ENCODE measurements at regions not wholly inside any gene's neighbourhood (a gene's known extent, or its start where the extent isn't known, plus 50 kb on each side); places are given as distances from the start of the nearest gene placed in this dataset.

- DNase-seq = no peak
Observed at GRCh38 chr6:156109713-156110112, 654.1 kb upstream of the NOX3 start.

DNA sequence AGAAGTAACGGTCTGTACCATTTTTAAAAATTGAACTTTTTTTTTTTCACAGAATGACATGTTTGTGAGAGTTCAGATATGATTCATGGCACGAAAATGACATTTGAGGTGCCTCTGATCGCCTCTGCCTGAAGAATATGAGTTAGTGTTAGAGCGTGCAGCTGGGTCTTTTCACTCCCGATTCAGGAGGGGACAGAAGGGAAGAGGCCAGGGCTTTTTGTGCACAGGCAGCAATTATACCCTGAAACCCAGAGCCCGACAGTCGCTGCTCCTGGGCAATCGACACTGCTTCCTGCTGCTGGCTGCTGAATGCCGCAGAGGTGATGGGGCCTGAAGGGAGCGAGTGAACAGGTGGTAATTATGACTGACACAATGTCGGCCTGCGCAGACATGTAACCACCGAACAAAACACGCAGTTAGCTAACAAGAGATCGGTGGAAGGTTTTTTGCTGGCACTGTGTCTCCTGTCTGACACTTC is 652.0 kb upstream of the NOX3 start:
- no peak for DNase-seq

DNA sequence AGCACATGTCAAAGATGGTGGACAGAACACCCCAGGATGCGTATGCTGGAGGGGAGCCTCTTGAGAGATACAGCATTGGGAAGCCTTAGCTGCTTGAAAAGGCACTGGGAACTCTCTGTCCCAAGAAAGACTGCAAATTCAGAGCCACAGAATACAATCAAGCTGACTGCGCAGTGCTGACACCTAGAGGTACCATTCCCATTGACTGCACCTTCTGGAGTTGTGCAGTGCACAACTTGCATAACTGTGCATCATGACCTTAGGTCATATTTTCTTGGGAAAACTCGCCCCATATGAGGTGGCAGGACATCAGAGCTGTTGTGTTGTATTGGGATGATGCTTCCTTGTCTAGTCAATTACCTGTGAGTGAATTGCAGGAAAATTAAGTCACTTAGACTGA is 646.5 kb upstream of the NOX3 start:
- no peak for DNase-seq

GRCh38 chr6:156098839-156099238 is 643.2 kb upstream of the NOX3 start:
- DNase-seq = no peak

GRCh38 chr6:156087487-156087886 is 631.8 kb upstream of the NOX3 start:
- DNase-seq = no peak

DNA sequence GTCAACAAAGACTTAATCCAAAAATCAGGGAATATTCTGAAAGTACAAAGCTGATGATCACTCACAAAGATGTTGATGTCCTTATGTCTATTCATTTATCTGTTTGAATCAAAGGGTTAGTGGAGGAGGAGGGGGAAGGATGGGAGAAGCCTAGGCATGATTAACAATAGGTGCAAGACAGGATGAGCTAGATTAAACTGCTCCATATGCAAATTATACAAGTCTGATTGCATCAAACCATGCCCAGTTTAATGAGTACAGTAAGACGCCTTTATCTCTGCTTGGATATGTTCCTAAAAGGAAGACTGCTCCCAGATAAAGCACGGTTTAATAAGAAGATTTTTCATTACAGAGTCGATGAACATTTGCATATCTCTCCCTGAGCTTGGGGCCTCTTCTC is 626.4 kb upstream of the NOX3 start:
- no peak for DNase-seq

DNA sequence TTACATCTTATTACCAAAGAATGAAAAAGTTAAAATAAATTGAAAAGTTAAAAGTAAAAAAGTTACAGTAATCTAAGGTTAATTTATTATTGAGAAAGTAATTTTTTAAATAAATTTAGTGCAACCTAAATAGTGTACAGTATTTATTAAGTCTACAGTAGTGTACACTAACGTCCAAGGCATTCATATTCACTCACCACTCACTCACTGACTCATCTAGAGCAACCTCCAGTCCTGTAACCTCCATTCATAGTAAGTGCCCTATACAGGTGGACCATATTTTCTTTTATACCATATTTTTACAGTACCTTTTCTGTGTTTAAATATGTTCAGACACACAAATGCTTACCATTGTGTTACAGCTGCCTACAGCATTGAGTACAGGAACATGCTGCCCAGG is 624.7 kb upstream of the NOX3 start:
- no peak for DNase-seq

- no peak for DNase-seq
Observed at GRCh38 chr6:156068881-156069280, 613.2 kb upstream of the NOX3 start.

GRCh38 chr6:156065849-156066248 is 610.2 kb upstream of the NOX3 start:
- no peak for DNase-seq

DNA sequence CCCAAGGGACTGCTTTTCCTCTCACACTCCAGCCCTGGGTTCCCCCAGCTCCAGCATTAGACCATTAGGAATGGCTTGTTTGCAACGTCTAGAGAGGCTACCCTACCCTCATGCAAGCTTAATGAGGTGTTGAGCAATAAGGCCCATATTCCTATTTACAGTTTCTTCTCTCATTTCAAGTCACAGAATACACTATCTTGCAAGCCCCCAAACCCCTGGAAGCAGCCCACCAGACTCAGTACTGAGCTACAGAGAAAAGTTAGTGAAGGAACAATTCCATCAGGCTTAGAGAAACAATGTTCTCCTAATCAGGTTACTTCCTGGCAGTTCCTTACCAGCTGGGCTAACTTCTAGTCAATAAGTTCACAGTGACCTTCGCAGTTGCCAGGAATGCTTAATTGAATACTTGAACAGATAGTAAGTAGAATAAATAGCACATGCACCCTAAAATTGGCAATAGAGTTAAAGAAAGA is 606.5 kb upstream of the NOX3 start:
- no peak for DNase-seq

GRCh38 chr6:156061465-156061864 is 605.8 kb upstream of the NOX3 start:
- DNase-seq = no peak

GRCh38 chr6:156060013-156060412 is 604.4 kb upstream of the NOX3 start:
- DNase-seq = no peak

GRCh38 chr6:156058356-156058755 is 602.7 kb upstream of the NOX3 start:
- no peak for DNase-seq

- DNase-seq = no peak
Observed at GRCh38 chr6:156057869-156058268, 602.2 kb upstream of the NOX3 start.

DNA sequence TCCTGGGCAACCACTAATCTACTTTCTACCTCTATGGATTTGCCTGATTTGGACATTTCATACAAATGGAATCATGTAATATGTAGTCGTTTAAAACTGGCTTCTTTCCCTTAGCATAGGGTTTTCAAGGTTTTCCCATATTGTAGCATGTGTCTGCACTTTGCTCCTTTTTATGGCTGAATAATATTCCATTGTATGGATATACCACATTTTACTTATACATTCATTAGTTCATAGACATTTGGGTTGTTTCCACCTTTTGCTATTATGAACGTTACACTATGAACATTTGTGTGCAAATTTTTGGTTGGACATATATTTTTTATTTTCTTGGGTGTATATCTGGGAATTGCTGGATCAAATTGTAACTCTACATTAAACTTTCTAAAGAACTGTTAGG is 600.4 kb upstream of the NOX3 start:
- DNase-seq = no peak

- no peak for DNase-seq
Observed at GRCh38 chr6:156053626-156054025, 598.0 kb upstream of the NOX3 start.

DNA sequence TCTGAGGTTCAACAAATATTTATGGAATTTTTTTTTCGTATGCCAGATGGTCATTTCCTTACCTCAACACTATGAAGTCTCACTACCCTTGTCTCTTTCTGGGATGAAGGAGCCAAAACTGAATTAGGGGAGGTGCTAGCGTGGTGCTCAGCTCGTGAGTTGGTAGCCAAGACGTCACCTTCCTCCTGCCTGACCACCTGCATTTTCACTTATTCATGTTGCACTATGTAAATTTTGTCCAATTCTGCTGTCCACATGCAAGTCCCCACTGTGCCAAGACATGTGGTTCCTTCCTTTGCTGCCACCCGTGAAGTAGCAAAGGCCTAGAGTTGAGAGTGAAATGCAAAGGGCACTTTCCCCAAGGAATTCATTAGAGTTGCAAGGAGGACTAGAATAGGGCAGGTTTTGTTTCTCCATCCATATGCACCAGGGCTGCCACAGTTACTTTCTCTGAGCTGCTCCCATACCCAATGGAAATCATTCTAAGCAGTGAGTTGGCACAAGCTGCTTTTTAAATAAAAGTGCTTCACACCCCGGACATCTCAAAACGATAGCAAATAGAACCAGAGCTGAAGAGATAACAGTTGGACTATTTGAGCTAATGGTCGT is 591.3 kb upstream of the NOX3 start:
- DNase-seq = no peak

GRCh38 chr6:156046268-156046665 is 590.6 kb upstream of the NOX3 start:
- DNase-seq = no peak

DNA sequence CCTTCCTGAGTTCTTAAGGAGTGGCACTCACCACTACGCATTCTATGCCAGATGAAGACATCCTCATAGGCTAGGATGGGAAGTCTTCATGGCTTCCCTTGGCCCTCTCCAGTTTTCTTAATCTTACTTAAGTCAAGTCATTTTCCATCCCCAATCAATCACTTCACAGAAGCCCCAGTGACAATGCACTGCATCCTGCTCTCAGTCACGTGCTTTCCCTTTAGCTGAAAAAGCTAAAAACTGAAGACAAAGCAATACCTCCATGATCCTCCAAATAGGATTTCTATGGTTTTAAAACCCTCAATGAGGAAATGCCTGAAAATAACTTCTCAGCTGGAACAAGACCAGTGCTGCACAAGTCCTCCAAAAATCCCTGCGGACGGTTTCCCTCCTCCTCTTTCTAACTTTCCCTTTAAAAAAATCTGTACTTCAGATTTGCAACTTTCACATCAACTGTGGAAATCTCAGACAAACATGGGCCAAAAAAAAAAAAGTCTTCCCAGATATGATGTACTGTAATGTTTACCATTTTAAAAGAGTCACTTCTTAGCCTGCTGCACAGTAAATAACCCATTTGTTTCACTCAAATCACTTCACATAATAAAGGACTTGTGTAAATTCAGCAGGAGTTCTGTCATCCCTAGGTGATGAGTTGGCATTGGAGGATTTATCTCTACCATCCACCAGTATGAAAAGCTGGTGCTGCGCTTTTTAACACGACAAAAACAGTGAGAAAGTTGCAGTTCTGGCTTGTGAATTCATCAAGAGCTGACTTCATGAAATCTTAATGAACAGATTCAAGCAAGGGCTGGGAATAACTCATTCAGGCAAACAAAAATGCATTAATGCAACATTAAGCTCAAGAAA is 590.0 kb upstream of the NOX3 start:
- no peak for DNase-seq

DNA sequence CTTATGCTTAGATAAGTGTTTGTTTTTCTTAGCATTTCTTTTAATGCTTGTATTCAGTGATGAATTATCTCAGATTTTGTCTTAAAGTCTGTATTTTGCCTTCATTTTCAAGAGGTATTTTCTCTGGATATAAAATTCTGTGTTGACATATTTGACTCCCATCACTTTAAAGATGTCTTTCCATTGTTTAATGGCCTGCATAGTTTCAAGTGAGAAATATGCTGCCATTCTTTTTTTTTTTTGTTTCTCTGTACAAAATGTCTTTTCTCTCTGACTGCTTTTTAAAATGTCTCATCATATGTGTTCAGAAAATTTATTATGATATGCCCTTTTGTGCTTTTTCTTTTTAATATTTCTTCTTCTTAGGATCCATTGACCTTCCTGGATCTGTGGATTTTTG is 578.0 kb upstream of the NOX3 start:
- DNase-seq = no peak

GRCh38 chr6:156031516-156031915 is 575.9 kb upstream of the NOX3 start:
- no peak for DNase-seq

- DNase-seq = no peak
Observed at GRCh38 chr6:156030053-156030452, 574.4 kb upstream of the NOX3 start.

DNA sequence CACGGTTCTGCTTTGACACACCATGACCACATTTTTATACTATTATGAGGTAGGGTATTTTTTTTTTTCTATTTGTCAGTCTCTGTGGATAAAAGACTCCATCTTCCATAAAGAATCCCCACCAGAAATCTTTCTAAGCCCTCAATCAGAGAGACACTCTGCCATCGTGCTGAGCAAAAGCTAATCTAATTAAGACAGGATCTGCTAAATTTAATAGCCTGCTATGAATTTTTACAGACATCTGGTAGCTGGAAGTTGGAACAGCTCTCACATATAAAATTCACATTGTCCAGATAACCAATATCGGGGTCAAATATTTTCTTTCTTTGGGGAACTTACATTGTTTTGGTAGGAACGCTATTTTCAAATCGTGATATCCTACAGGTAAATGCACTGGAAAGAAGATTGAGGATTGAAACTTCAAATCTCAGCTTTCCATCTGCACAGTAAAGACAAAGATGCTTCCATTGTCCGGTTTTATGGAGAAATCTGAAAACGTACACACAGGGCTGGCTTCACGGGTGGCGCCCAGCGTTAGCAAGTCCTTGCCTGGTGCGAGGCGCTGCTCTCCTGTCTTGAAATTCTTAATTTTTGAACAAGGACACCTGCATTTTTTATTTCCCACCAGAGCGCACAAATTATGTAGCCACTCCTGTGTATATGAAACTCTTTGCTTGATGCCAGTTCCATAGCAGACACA is 573.8 kb upstream of the NOX3 start:
- no peak for DNase-seq
